PFSK-1 (cell line): ENCODE measurements at regions not wholly inside any gene's neighbourhood (a gene's known extent, or its start where the extent isn't known, plus 50 kb on each side); places are given as distances from the start of the nearest gene placed in this dataset.

Source experiments
- FOXP2 ChIP-seq: optimal IDR thresholded peaks from 2 replicates; pipeline ENCODE3; 2011; ENCODE audit warnings: borderline replicate concordance, control low read depth, inconsistent platforms; ENCODE audit not compliant: insufficient read depth; ENCODE audit errors: extremely low read length, extremely low read depth
- POLR2AphosphoS5 ChIP-seq: IDR thresholded peaks from 2 replicates; pipeline ENCODE4 v1.6.1; 2012; ENCODE audit warnings: low read depth, mild to moderate bottlenecking, control low read depth, low read length, moderate library complexity
- SIN3A ChIP-seq: IDR thresholded peaks from 2 replicates; pipeline ENCODE4 v1.6.1; 2012; ENCODE audit warnings: mild to moderate bottlenecking, low read length, moderate library complexity, borderline replicate concordance; ENCODE audit not compliant: insufficient read depth
- TAF1 ChIP-seq: IDR thresholded peaks from 2 replicates; pipeline ENCODE4 v1.6.1; 2012; ENCODE audit warnings: low read length, control low read depth, borderline replicate concordance; ENCODE audit not compliant: insufficient read depth
- TF ChIP-seq, protein P1 (sequence below), 2 experiments: IDR thresholded peaks; 2 replicates each; pipeline versions ENCODE4 v1.6.1 to v1.8.0; 2011 to 2012; ENCODE audit warnings: low read depth in 2 of 2, low read length in 2 of 2, control low read depth in 1 of 2, inconsistent platforms in 1 of 2, mild to moderate bottlenecking in 1 of 2, moderate library complexity in 1 of 2; ENCODE audit not compliant: insufficient read depth in 1 of 2

DNA sequence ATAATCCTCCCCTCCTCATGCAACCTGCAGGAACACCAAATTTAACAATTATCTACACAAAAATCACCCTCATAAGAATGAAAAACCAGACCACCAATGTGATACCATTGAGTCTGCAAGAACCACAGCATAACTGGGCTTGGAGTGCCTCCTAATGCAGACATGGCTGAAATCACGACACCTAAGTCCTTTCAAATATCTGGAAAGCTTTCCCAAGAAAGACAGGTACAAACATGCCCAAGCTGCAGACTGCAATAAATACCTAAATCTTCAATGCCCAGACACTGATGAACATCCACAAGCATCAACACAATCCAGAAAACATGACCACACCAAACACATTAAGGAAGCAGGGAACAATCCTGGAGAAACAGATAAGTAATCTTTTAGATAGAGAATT is 417.1 kb downstream of the LMO7 start:
- TF ChIP-seq POLR2AphosphoS5 (no peak), FOXP2 (no peak), SIN3A (no peak), TAF1 (no peak)
- TF ChIP-seq, protein P1, sequence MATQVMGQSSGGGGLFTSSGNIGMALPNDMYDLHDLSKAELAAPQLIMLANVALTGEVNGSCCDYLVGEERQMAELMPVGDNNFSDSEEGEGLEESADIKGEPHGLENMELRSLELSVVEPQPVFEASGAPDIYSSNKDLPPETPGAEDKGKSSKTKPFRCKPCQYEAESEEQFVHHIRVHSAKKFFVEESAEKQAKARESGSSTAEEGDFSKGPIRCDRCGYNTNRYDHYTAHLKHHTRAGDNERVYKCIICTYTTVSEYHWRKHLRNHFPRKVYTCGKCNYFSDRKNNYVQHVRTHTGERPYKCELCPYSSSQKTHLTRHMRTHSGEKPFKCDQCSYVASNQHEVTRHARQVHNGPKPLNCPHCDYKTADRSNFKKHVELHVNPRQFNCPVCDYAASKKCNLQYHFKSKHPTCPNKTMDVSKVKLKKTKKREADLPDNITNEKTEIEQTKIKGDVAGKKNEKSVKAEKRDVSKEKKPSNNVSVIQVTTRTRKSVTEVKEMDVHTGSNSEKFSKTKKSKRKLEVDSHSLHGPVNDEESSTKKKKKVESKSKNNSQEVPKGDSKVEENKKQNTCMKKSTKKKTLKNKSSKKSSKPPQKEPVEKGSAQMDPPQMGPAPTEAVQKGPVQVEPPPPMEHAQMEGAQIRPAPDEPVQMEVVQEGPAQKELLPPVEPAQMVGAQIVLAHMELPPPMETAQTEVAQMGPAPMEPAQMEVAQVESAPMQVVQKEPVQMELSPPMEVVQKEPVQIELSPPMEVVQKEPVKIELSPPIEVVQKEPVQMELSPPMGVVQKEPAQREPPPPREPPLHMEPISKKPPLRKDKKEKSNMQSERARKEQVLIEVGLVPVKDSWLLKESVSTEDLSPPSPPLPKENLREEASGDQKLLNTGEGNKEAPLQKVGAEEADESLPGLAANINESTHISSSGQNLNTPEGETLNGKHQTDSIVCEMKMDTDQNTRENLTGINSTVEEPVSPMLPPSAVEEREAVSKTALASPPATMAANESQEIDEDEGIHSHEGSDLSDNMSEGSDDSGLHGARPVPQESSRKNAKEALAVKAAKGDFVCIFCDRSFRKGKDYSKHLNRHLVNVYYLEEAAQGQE (IDR thresholded peaks at IDR 0.05; ENCODE audit: insufficient read depth in 1 of 2, low read depth in 2 of 2, low read length in 2 of 2) = no peak

DNA sequence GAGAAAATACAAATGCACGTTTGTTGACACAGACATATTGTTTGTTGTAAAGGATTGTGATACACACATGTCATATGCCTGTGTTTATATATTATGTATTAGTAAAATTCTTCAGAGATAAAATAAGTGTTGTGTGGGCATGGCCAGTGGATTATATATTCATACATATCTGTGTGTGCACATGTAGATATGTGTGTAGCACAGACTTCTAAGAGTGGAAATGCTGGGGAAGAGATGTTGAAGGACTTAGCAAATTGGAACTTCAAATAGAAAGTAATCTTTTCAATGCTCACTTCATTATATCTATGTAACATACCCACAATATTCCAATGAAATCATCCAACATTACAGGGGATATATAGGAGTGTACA is 413.2 kb downstream of the LMO7 start:
- TF ChIP-seq POLR2AphosphoS5 (no peak), FOXP2 (no peak), SIN3A (no peak), TAF1 (no peak)
- TF ChIP-seq, protein P1 (IDR thresholded peaks at IDR 0.05; ENCODE audit: insufficient read depth in 1 of 2, low read depth in 2 of 2, low read length in 2 of 2) = no peak

DNA sequence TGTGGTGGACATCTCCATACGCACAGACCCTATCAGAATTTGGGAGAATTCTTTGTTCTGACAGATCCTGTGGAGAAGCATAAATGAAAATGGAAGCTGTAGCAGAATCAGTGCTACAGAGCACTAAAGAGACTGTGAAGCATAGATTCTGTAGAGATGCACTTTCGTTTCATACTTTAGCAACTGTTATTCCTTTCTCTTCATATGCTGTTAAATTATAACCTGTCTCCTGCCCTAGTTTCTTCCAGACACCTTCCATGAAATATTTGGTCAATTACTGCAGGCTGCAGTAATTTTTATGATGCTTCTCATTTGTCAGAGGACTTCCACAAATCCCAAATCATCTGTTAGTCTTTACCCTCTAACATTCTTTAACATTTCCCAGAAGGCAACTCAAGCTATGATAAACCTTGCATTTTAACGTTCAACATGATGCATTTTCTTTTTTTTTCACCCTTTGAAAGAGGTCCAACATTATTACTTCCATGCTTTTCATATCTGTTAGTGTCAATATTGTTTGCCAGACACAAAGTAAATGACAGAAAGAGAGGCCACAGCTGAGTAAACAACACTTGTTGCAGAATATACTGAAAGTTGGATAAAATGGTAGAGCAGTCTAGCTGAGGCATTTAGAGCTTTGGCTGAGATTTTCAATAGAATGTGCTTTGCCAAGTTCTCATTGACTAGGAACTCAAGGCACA is 412.7 kb downstream of the LMO7 start:
- TF ChIP-seq SIN3A = no peak
- TF ChIP-seq TAF1 = no peak
- TF ChIP-seq, protein P1 (IDR thresholded peaks at IDR 0.05; ENCODE audit: insufficient read depth in 1 of 2, low read depth in 2 of 2, low read length in 2 of 2) = no peak
- no peak for TF ChIP-seq FOXP2
- no peak for TF ChIP-seq POLR2AphosphoS5

DNA sequence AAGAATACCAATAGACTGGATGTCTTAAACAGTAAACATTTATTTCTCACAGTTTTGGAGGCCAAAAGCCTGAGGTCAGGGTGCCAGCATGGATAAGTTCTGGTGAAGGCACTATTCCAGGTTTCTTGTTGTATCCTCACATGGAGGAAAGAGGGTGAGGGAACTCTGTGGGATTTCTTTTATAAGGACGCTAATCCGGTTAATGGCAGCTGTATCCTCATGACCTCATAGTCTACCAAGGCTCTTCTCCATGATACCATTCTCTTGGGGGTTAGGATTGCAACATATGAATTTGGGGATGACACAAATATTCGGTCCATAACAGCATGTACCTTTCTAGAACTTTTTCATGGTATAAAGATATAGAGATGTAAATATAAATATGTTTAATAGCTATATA is 412.0 kb downstream of the LMO7 start:
- TF ChIP-seq FOXP2 = no peak
- no peak for TF ChIP-seq SIN3A
- TF ChIP-seq, protein P1 (IDR thresholded peaks at IDR 0.05; ENCODE audit: insufficient read depth in 1 of 2, low read depth in 2 of 2, low read length in 2 of 2) = no peak
- no peak for TF ChIP-seq TAF1
- no peak for TF ChIP-seq POLR2AphosphoS5
